NCI-H1092 (cell line): ENCODE measurements at regions not wholly inside any gene's neighbourhood (a gene's known extent, or its start where the extent isn't known, plus 50 kb on each side); places are given as distances from the start of the nearest gene placed in this dataset.

ENCODE experiments used
- DNase-seq: peaks from one replicate; lab custom pipeline; 2025; lab: John Stamatoyannopoulos, UW

GRCh38 chr7:27459731-27460053 lies 203.0 kb downstream of the HIBADH start:
- DNase-seq, result no peak

GRCh38 chr7:27462575-27463270 lies 200.0 kb downstream of the HIBADH start:
- no peak for DNase-seq

- DNase-seq, result no peak
Observed at GRCh38 chr7:27464970-27465369, 197.7 kb downstream of the HIBADH start.

GRCh38 chr7:27466703-27467102 lies 196.0 kb downstream of the HIBADH start:
- no peak for DNase-seq

GRCh38 chr7:27472043-27472442 lies 190.6 kb downstream of the HIBADH start:
- no peak for DNase-seq
